ENCODE measurements at regions not wholly inside any gene's neighbourhood (a gene's known extent, or its start where the extent isn't known, plus 50 kb on each side); places are given as distances from the start of the nearest gene placed in this dataset.

DNA sequence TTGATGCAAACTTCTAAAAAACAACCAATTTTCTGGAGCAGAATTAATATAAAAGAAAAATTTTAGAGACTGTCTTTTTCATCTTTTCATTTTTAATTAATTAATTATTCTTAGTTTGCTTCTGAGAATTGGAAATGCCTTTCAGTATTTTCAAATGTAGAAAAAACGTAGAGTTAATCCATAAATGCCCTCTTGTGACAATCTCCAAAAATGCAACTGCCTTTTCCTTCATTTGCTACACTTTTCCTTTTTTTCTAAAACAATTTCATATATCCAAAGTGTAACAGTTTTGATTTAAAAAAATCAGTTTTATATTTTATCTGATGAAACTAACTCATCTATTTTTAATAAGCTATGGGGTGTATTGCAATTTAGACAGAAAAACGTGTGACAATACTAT is 409.3 kb downstream of the PRKD1 start:
- no peak overlapping the region for H3T11ph ChIP-seq (ENCODE audit: low read length)
- no peaks in the 10 kb centered on the region for H3K79me2 ChIP-seq (ENCODE audit: insufficient read depth, low read length)
- no CpG with 5 or more reads among the region's 2 CpGs for WGBS (ENCODE audit: extremely low coverage, insufficient read length, low lambda C conversion rate)
- no peaks in the 10 kb centered on the region for H3K9me3 ChIP-seq (ENCODE audit: control insufficient read depth, low read depth, low read length)
- no peaks in the 10 kb centered on the region for H3K27me3 Mint-ChIP-seq (ENCODE audit: low read depth)
- H3K23ac ChIP-seq (ENCODE audit: insufficient read length, low read depth, low read length): no peak overlapping the region
- H3K27me3 ChIP-seq (ENCODE audit: insufficient read depth, low read length): no peaks in the 10 kb centered on the region
- no peaks in the 10 kb centered on the region for H4K20me1 ChIP-seq (ENCODE audit: control insufficient read depth, insufficient read depth, insufficient read length)
- no peak overlapping the region for H3K18ac ChIP-seq (ENCODE audit: insufficient read length, low read depth, low read length)
- H2BK20ac ChIP-seq (ENCODE audit: low read depth, low read length, poor library complexity, severe bottlenecking): no peak overlapping the region
- H2BK12ac ChIP-seq (ENCODE audit: insufficient read length, low read depth, low read length): no peak overlapping the region
- H3K14ac ChIP-seq (ENCODE audit: insufficient read depth, low read length): no peak overlapping the region
- DNase-seq: no peak
- H3K56ac ChIP-seq (ENCODE audit: insufficient read length, low read depth, low read length): no peak overlapping the region
- no peak overlapping the region for H4K5ac ChIP-seq (ENCODE audit: insufficient read length, low read depth, low read length)
- H3K4me1 Mint-ChIP-seq: no peaks in the 10 kb centered on the region
- TF ChIP-seq, protein P1, sequence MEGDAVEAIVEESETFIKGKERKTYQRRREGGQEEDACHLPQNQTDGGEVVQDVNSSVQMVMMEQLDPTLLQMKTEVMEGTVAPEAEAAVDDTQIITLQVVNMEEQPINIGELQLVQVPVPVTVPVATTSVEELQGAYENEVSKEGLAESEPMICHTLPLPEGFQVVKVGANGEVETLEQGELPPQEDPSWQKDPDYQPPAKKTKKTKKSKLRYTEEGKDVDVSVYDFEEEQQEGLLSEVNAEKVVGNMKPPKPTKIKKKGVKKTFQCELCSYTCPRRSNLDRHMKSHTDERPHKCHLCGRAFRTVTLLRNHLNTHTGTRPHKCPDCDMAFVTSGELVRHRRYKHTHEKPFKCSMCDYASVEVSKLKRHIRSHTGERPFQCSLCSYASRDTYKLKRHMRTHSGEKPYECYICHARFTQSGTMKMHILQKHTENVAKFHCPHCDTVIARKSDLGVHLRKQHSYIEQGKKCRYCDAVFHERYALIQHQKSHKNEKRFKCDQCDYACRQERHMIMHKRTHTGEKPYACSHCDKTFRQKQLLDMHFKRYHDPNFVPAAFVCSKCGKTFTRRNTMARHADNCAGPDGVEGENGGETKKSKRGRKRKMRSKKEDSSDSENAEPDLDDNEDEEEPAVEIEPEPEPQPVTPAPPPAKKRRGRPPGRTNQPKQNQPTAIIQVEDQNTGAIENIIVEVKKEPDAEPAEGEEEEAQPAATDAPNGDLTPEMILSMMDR (conservative IDR thresholded peaks at IDR 0.05): no peak; the same call in 1 of the 3 replicates
- no peak overlapping the region for H2BK15ac ChIP-seq (ENCODE audit: low read depth, low read length)
- H2BK120ac ChIP-seq (ENCODE audit: low read depth, low read length, poor library complexity, severe bottlenecking): no peak overlapping the region
- H4K91ac ChIP-seq (ENCODE audit: insufficient read length, low read depth, low read length): no peak overlapping the region
- no peaks in the 10 kb centered on the region; a peak in 1 of 5 replicates for H3K9me3 Mint-ChIP-seq
- no peak overlapping the region for H3K27ac Mint-ChIP-seq
- no peak overlapping the region for H3K4me2 ChIP-seq (ENCODE audit: insufficient read depth, insufficient read length, low read length)
- no peaks in the 10 kb centered on the region for H3K4me1 ChIP-seq (ENCODE audit: insufficient read depth, low read length)
- no peak overlapping the region for H3K4ac ChIP-seq (ENCODE audit: low read depth, low read length)
- no peak overlapping the region for H4K8ac ChIP-seq (replicated peaks; ENCODE audit: insufficient read length, low read depth, low read length)
- no peak overlapping the region for H3K27ac ChIP-seq (ENCODE audit: insufficient read length, low read depth, low read length)
- no peak overlapping the region for H3K9ac ChIP-seq (ENCODE audit: extremely low read depth, insufficient read length, low read length)
- H3K36me3 Mint-ChIP-seq (ENCODE audit: insufficient read depth in 1 of 3, low read depth in 3 of 3): 0 out of 7 replicates have a peak, but pooled peaks cover 0 to 3% (median 0%) of the 10 kb centered on the region in 3 experiments
- H2AK5ac ChIP-seq (ENCODE audit: insufficient read length, low read length): no peak overlapping the region
- no peaks in the 10 kb centered on the region for H3K79me1 ChIP-seq (ENCODE audit: insufficient read depth, low read depth, low read length, poor library complexity, severe bottlenecking)
- H3K4me3 Mint-ChIP-seq: no peak overlapping the region
- H2AFZ ChIP-seq (ENCODE audit: low read length): no peak overlapping the region
- no peaks in the 10 kb centered on the region for H3K23me2 ChIP-seq (ENCODE audit: insufficient read length, low read depth, low read length, poor library complexity, severe bottlenecking)
- no peak overlapping the region for H2BK5ac ChIP-seq (ENCODE audit: insufficient read length, low read length)

All from H9 (cell line).